MG63 (cell line): ENCODE measurements at regions not wholly inside any gene's neighbourhood (a gene's known extent, or its start where the extent isn't known, plus 50 kb on each side); places are given as distances from the start of the nearest gene placed in this dataset.
"Not testable (repeated sequence)": the region's sequence is repeated elsewhere in the genome, so short reads cannot be mapped to it uniquely, and the experiment has no call there.

Experiments
- DNase-seq: peaks from one replicate; pipeline ENCODE4 v3.0.0-alpha.2; 2020
- H3K27me3 ChIP-seq: fragments of 250-450 bp; sonication (Bioruptor Pico); 2 replicates; pipeline ENCODE4 v1.5.1; 2020; ENCODE audit warnings: mild to moderate bottlenecking, moderate library complexity
- H3K36me3 ChIP-seq: fragments of 250-450 bp; sonication (Bioruptor Pico); 2 replicates; pipeline ENCODE4 v1.5.1; 2020; ENCODE audit warnings: mild to moderate bottlenecking, moderate library complexity
- H3K4me3 ChIP-seq: fragments of 250-450 bp; sonication (Bioruptor Pico); 2 replicates; pipeline ENCODE4 v1.5.1; 2020; ENCODE audit warnings: mild to moderate bottlenecking, moderate library complexity
- H3K9me3 ChIP-seq: fragments of 250-450 bp; sonication (Bioruptor Pico); 2 replicates; pipeline ENCODE4 v1.5.1; 2020; ENCODE audit warnings: mild to moderate bottlenecking, moderate library complexity

- no peak for DNase-seq
- Histone ChIP-seq H3K9me3 (no peaks in the 10 kb centered on the region), H3K4me3 (no peak overlapping the region), H3K36me3 (no peaks in the 10 kb centered on the region), H3K27me3 (no peaks in the 10 kb centered on the region)
Measured at GRCh38 chr3:61360297-61360965, 109.2 kb upstream of the FHIT start.

- no peak overlapping the region for H3K4me3 ChIP-seq
- H3K9me3 ChIP-seq = no peaks in the 10 kb centered on the region
- no peaks in the 10 kb centered on the region for H3K36me3 ChIP-seq
- H3K27me3 ChIP-seq = no peaks in the 10 kb centered on the region
- DNase-seq = no peak
Measured at GRCh38 chr3:61369678-61370077, 118.4 kb upstream of the FHIT start.

- DNase-seq = no peak
- Histone ChIP-seq H3K9me3 (no peaks in the 10 kb centered on the region), H3K27me3 (no peaks in the 10 kb centered on the region), H3K36me3 (no peaks in the 10 kb centered on the region), H3K4me3 (no peak overlapping the region)
Measured at GRCh38 chr3:61371123-61371522, 119.9 kb upstream of the FHIT start.

GRCh38 chr3:61372723-61373122 is 121.5 kb upstream of the FHIT start:
- no peaks in the 10 kb centered on the region for H3K27me3 ChIP-seq
- no peak for DNase-seq
- no peak overlapping the region for H3K4me3 ChIP-seq
- H3K9me3 ChIP-seq = no peaks in the 10 kb centered on the region
- no peaks in the 10 kb centered on the region for H3K36me3 ChIP-seq

GRCh38 chr3:61378311-61378710 is 127.1 kb upstream of the FHIT start:
- DNase-seq = no peak
- H3K36me3 ChIP-seq = no peaks in the 10 kb centered on the region

GRCh38 chr3:61381745-61382392 is 130.6 kb upstream of the FHIT start:
- no peaks in the 10 kb centered on the region for H3K36me3 ChIP-seq
- no peak for DNase-seq
- H3K4me3 ChIP-seq = no peak overlapping the region
- no peaks in the 10 kb centered on the region for H3K9me3 ChIP-seq
- H3K27me3 ChIP-seq = no peaks in the 10 kb centered on the region

More at GRCh38 chr3:61378311-61378710, 127.1 kb upstream of the FHIT start:
- Histone ChIP-seq H3K27me3 (no peaks in the 10 kb centered on the region), H3K4me3 (no peak overlapping the region), H3K9me3 (no peaks in the 10 kb centered on the region)

GRCh38 chr3:61387817-61388216 is 136.6 kb upstream of the FHIT start:
- Histone ChIP-seq H3K36me3 (no peaks in the 10 kb centered on the region), H3K9me3 (no peaks in the 10 kb centered on the region), H3K27me3 (no peaks in the 10 kb centered on the region), H3K4me3 (no peak overlapping the region)
- no peak for DNase-seq

GRCh38 chr3:61393480-61393947 is 142.3 kb upstream of the FHIT start:
- H3K27me3 ChIP-seq, DNase-seq: not testable (repeated sequence)

GRCh38 chr3:61401359-61401758 is 150.1 kb upstream of the FHIT start:
- DNase-seq = no peak
- Histone ChIP-seq H3K4me3 (no peak overlapping the region), H3K9me3 (no peaks in the 10 kb centered on the region), H3K27me3 (no peaks in the 10 kb centered on the region), H3K36me3 (no peaks in the 10 kb centered on the region)

More at GRCh38 chr3:61393480-61393947, 142.3 kb upstream of the FHIT start:
- not testable (repeated sequence) for H3K4me3 ChIP-seq, H3K9me3 ChIP-seq, H3K36me3 ChIP-seq

GRCh38 chr3:61407397-61407796 is 154.0 kb upstream of the PTPRG start:
- no peaks in the 10 kb centered on the region for H3K27me3 ChIP-seq
- H3K9me3 ChIP-seq = no peaks in the 10 kb centered on the region
- no peak for DNase-seq
- H3K4me3 ChIP-seq = no peak overlapping the region
- no peaks in the 10 kb centered on the region for H3K36me3 ChIP-seq

GRCh38 chr3:61409638-61410037 is 151.7 kb upstream of the PTPRG start:
- DNase-seq = no peak
- H3K4me3 ChIP-seq = no peak overlapping the region
- H3K27me3 ChIP-seq = no peaks in the 10 kb centered on the region
- H3K36me3 ChIP-seq = no peaks in the 10 kb centered on the region
- H3K9me3 ChIP-seq = no peaks in the 10 kb centered on the region

- not testable (repeated sequence) for H3K9me3 ChIP-seq, DNase-seq, H3K27me3 ChIP-seq, H3K4me3 ChIP-seq, H3K36me3 ChIP-seq
Measured at GRCh38 chr3:61410358-61410757, 151.0 kb upstream of the PTPRG start.

GRCh38 chr3:61411009-61411662 is 150.2 kb upstream of the PTPRG start:
- H3K36me3 ChIP-seq = no peaks in the 10 kb centered on the region
- no peak overlapping the region for H3K4me3 ChIP-seq
- no peak for DNase-seq
- H3K27me3 ChIP-seq = no peaks in the 10 kb centered on the region
- no peaks in the 10 kb centered on the region for H3K9me3 ChIP-seq

GRCh38 chr3:61414456-61414855 is 146.9 kb upstream of the PTPRG start:
- no peaks in the 10 kb centered on the region for H3K36me3 ChIP-seq
- H3K4me3 ChIP-seq = no peak overlapping the region
- H3K9me3 ChIP-seq = no peaks in the 10 kb centered on the region
- no peaks in the 10 kb centered on the region for H3K27me3 ChIP-seq
- DNase-seq = no peak

GRCh38 chr3:61415201-61415600 is 146.2 kb upstream of the PTPRG start:
- H3K36me3 ChIP-seq = no peaks in the 10 kb centered on the region
- no peaks in the 10 kb centered on the region for H3K27me3 ChIP-seq
- DNase-seq = no peak
- H3K4me3 ChIP-seq = no peak overlapping the region
- H3K9me3 ChIP-seq = no peaks in the 10 kb centered on the region

GRCh38 chr3:61416618-61417017 is 144.8 kb upstream of the PTPRG start:
- DNase-seq = no peak
- Histone ChIP-seq H3K4me3 (no peak overlapping the region), H3K9me3 (no peaks in the 10 kb centered on the region), H3K36me3 (no peaks in the 10 kb centered on the region), H3K27me3 (no peaks in the 10 kb centered on the region)

- H3K9me3 ChIP-seq = no peaks in the 10 kb centered on the region
- DNase-seq = peak; percentile 7
- no peak overlapping the region for H3K4me3 ChIP-seq
- no peaks in the 10 kb centered on the region for H3K36me3 ChIP-seq
- H3K27me3 ChIP-seq = no peaks in the 10 kb centered on the region
Measured at GRCh38 chr3:61417352-61417751, 144.0 kb upstream of the PTPRG start.
